ENCODE measurements at regions not wholly inside any gene's neighbourhood (a gene's known extent, or its start where the extent isn't known, plus 50 kb on each side); places are given as distances from the start of the nearest gene placed in this dataset.

DNA sequence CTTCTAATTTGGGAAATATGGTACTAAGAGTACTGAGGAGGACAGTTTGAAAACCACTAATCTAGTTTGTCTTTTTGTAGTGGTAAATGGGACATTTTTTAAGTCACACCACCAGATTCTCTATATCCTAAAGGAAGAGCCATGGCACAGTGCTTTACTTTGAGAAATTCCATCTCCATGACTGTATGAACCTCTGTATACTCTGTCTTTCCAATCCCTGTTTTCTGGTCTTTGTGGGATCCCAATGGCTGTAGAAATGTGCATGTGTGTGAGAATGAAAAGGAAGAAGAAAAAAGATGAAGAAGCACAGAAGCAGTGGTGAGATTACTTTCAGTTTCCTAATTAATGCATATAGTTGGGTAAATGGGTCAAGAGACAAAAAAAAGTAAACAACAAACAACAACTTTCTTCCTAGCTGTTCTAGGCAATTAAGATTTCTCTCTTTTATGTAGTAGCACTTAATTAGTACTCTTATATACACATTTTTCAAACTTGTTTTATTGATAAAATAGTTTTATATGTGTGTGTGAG lies 141.2 kb upstream of the HCRTR2 start:
- Histone ChIP-seq H2AK5ac (ENCODE audit: insufficient read length, low read length) (no peak overlapping the region), H2AFZ (ENCODE audit: low read length) (no peak overlapping the region), H3K56ac (ENCODE audit: insufficient read length, low read depth, low read length) (no peak overlapping the region), H2BK15ac (ENCODE audit: low read depth, low read length) (no peak overlapping the region), H3T11ph (ENCODE audit: low read length) (no peak overlapping the region), H3K4me1 (ENCODE audit: insufficient read depth, low read length) (no peaks in the 10 kb centered on the region), H2BK120ac (ENCODE audit: low read depth, low read length, poor library complexity, severe bottlenecking) (no peak overlapping the region), H3K18ac (ENCODE audit: insufficient read length, low read depth, low read length) (no peak overlapping the region), H3K79me1 (ENCODE audit: insufficient read depth, low read depth, low read length, poor library complexity, severe bottlenecking) (no peaks in the 10 kb centered on the region), H3K23me2 (ENCODE audit: insufficient read length, low read depth, low read length, poor library complexity, severe bottlenecking) (no peaks in the 10 kb centered on the region), H2BK5ac (ENCODE audit: insufficient read length, low read length) (no peak overlapping the region), H3K23ac (ENCODE audit: insufficient read length, low read depth, low read length) (no peak overlapping the region), H3K4me2 (ENCODE audit: insufficient read depth, insufficient read length, low read length) (no peak overlapping the region), H3K4ac (ENCODE audit: low read depth, low read length) (no peak overlapping the region), H3K27me3 (ENCODE audit: insufficient read depth, low read length) (no peaks in the 10 kb centered on the region), H2BK20ac (ENCODE audit: low read depth, low read length, poor library complexity, severe bottlenecking) (no peak overlapping the region), H3K9ac (ENCODE audit: extremely low read depth, insufficient read length, low read length) (no peak overlapping the region), H3K79me2 (ENCODE audit: insufficient read depth, low read length) (no peaks in the 10 kb centered on the region), H3K27ac (ENCODE audit: insufficient read length, low read depth, low read length) (no peak overlapping the region), H4K91ac (ENCODE audit: insufficient read length, low read depth, low read length) (no peak overlapping the region), H2BK12ac (ENCODE audit: insufficient read length, low read depth, low read length) (no peak overlapping the region), H3K14ac (ENCODE audit: insufficient read depth, low read length) (no peak overlapping the region), H4K5ac (ENCODE audit: insufficient read length, low read depth, low read length) (no peak overlapping the region), H3K9me3 (ENCODE audit: control insufficient read depth, low read depth, low read length) (no peaks in the 10 kb centered on the region), H4K8ac (replicated peaks; ENCODE audit: insufficient read length, low read depth, low read length) (no peak overlapping the region), H4K20me1 (ENCODE audit: control insufficient read depth, insufficient read depth, insufficient read length) (no peaks in the 10 kb centered on the region)
- Mint-ChIP-seq H3K4me3 (no peak overlapping the region), H3K27ac (no peak overlapping the region), H3K27me3 (ENCODE audit: low read depth) (no peaks in the 10 kb centered on the region), H3K36me3 (ENCODE audit: insufficient read depth in 1 of 3, low read depth in 3 of 3) (peaks cover 3 to 24% (median 4%) of the 10 kb centered on the region in 3 experiments; a peak in 6 of 7 replicates), H3K9me3 (peaks cover 12 to 21% of the 10 kb centered on the region in 2 experiments; a peak in 3 of 5 replicates), H3K4me1 (peaks cover 7 to 8% of the 10 kb centered on the region in 2 experiments)
- TF ChIP-seq, protein P1, sequence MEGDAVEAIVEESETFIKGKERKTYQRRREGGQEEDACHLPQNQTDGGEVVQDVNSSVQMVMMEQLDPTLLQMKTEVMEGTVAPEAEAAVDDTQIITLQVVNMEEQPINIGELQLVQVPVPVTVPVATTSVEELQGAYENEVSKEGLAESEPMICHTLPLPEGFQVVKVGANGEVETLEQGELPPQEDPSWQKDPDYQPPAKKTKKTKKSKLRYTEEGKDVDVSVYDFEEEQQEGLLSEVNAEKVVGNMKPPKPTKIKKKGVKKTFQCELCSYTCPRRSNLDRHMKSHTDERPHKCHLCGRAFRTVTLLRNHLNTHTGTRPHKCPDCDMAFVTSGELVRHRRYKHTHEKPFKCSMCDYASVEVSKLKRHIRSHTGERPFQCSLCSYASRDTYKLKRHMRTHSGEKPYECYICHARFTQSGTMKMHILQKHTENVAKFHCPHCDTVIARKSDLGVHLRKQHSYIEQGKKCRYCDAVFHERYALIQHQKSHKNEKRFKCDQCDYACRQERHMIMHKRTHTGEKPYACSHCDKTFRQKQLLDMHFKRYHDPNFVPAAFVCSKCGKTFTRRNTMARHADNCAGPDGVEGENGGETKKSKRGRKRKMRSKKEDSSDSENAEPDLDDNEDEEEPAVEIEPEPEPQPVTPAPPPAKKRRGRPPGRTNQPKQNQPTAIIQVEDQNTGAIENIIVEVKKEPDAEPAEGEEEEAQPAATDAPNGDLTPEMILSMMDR (conservative IDR thresholded peaks at IDR 0.05), result no peak
- DNase-seq, result no peak
